ENCODE measurements at regions not wholly inside any gene's neighbourhood (a gene's known extent, or its start where the extent isn't known, plus 50 kb on each side); places are given as distances from the start of the nearest gene placed in this dataset.

DNA sequence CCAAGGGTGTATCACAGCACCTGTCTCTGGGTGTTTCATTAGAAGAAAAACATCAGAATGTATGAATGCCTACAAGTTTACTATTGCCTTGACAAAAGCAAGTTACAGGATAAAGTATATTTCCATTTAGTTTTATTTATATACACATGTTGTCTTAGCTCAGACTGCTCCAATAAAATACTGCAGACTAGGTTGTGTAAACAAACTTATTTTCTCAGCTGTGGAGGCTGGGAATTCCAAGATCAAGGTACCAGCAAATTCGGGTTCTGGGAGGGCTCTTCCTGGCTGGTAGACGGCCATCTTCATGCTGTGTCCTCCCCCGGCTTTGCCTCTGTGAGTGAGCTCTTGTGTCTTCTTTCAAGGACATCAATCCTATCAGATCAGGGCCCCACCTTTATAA, 77.1 kb upstream of the UNC5B start:
- Mint-ChIP-seq H3K27me3 (ENCODE audit: insufficient read depth, low read depth) (peaks cover 14% of the 10 kb centered on the region), H3K36me3 (no peaks in the 10 kb centered on the region), H3K27ac (no peak overlapping the region), H3K9me3 (no peaks in the 10 kb centered on the region), H3K4me1 (peaks cover 41% of the 10 kb centered on the region), H3K4me3 (no peak overlapping the region)
- no peaks in the 10 kb centered on the region for H3K79me2 ChIP-seq (ENCODE audit: low read depth)
- no peaks in the 10 kb centered on the region for H4K20me1 ChIP-seq (ENCODE audit: low read depth)
- H2AFZ ChIP-seq (replicated peaks): no peak overlapping the region
- H3K27me3 ChIP-seq: no peaks in the 10 kb centered on the region
- no peaks in the 10 kb centered on the region for H3F3A ChIP-seq (ENCODE audit: low read depth)
- no peak overlapping the region for H3K4me2 ChIP-seq
- no peak for DNase-seq (ENCODE audit: low spot score)
- no peaks in the 10 kb centered on the region for H3K9me3 ChIP-seq (ENCODE audit: low read depth)
- H3K4me3 ChIP-seq: no peak overlapping the region
- H3K9ac ChIP-seq: no peak overlapping the region
- H3K27ac ChIP-seq: no peak overlapping the region
- H3K4me1 ChIP-seq: peaks cover 20% of the 10 kb centered on the region
- H3K36me3 ChIP-seq: no peaks in the 10 kb centered on the region
- TF ChIP-seq EZH2phosphoT487 (IDR thresholded peaks at IDR 0.05): no peak
- TF ChIP-seq, protein P1, sequence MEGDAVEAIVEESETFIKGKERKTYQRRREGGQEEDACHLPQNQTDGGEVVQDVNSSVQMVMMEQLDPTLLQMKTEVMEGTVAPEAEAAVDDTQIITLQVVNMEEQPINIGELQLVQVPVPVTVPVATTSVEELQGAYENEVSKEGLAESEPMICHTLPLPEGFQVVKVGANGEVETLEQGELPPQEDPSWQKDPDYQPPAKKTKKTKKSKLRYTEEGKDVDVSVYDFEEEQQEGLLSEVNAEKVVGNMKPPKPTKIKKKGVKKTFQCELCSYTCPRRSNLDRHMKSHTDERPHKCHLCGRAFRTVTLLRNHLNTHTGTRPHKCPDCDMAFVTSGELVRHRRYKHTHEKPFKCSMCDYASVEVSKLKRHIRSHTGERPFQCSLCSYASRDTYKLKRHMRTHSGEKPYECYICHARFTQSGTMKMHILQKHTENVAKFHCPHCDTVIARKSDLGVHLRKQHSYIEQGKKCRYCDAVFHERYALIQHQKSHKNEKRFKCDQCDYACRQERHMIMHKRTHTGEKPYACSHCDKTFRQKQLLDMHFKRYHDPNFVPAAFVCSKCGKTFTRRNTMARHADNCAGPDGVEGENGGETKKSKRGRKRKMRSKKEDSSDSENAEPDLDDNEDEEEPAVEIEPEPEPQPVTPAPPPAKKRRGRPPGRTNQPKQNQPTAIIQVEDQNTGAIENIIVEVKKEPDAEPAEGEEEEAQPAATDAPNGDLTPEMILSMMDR (IDR thresholded peaks at IDR 0.05): no peak
- no peak for TF ChIP-seq EZH2 (IDR thresholded peaks at IDR 0.05)

DNA sequence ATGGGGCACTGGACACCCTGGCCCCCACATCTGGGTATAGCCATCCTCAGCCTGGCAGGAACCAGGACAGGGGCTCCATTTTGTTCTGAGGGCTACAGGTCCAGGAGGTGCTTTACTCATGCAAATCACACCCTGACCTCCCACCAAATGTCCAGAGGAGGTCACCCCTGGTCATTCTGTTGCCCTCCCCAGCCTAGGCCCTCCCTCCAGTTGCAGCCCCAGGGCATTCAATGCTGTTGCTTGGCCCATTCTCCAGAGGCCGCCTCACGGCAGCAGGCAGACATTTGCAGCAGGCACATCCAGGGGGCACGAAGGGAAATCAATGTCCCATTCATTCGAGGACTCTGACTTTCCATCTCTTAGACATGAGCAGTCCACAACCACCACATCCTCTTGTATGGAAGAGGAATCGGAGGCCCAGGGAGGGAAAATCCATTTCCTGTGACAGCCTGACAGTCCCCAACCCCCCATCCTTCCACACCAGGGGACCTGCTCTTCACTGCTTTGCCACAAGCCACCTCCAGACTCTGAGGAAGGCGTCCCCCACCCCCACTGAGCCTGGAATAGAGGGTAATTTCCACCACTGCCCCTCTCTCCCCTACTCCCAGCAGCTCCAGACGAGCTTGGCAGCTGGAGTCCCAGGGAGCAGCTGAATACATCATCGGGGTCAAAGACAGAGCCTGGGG, 76.2 kb upstream of the UNC5B start:
- Histone ChIP-seq H3K4me2 (peak overlapping the region; percentile 31), H3K4me1 (peaks cover 20% of the 10 kb centered on the region), H3K9me3 (ENCODE audit: low read depth) (no peaks in the 10 kb centered on the region), H3K36me3 (no peaks in the 10 kb centered on the region), H3K79me2 (ENCODE audit: low read depth) (no peaks in the 10 kb centered on the region), H4K20me1 (ENCODE audit: low read depth) (no peaks in the 10 kb centered on the region), H3K9ac (no peak overlapping the region), H2AFZ (replicated peaks) (no peak overlapping the region), H3K4me3 (no peak overlapping the region), H3K27ac (no peak overlapping the region), H3F3A (ENCODE audit: low read depth) (no peaks in the 10 kb centered on the region), H3K27me3 (no peaks in the 10 kb centered on the region)
- Mint-ChIP-seq H3K4me3 (no peak overlapping the region), H3K9me3 (no peaks in the 10 kb centered on the region), H3K27ac (peak overlapping the region; percentile 30), H3K4me1 (peaks cover 34% of the 10 kb centered on the region), H3K36me3 (no peaks in the 10 kb centered on the region), H3K27me3 (ENCODE audit: insufficient read depth, low read depth) (peaks cover 12% of the 10 kb centered on the region)
- TF ChIP-seq, protein P1 (IDR thresholded peaks at IDR 0.05): no peak
- TF ChIP-seq EZH2phosphoT487 (IDR thresholded peaks at IDR 0.05): no peak
- TF ChIP-seq EZH2 (IDR thresholded peaks at IDR 0.05): no peak
- DNase-seq (ENCODE audit: low spot score): no peak

DNA sequence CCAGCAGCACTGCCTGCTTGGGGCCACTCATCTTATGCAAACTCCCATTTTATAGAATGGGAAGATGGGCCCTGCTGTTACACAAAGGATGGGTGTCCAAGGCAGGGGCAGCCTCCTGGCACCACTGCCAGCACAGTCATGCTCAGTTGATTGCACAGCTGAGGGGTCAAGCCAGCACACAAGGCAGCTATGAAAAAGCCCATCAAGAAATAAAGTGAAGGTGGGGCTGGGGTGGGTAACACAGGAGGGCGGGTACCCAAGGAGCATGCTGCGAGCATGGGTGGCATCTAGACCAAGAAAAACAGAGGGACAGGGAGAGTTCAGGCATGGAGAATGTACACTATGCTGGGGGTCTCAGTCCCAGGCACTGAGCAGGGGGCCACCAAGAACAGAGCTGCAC, 74.7 kb upstream of the UNC5B start:
- Histone ChIP-seq H3K9me3 (ENCODE audit: low read depth) (no peaks in the 10 kb centered on the region), H2AFZ (replicated peaks) (no peak overlapping the region), H3K4me1 (peaks cover 20% of the 10 kb centered on the region), H3K27me3 (no peaks in the 10 kb centered on the region), H4K20me1 (ENCODE audit: low read depth) (no peaks in the 10 kb centered on the region), H3K36me3 (no peaks in the 10 kb centered on the region), H3K27ac (no peak overlapping the region), H3K79me2 (ENCODE audit: low read depth) (no peaks in the 10 kb centered on the region), H3K9ac (no peak overlapping the region), H3F3A (ENCODE audit: low read depth) (no peaks in the 10 kb centered on the region), H3K4me3 (no peak overlapping the region), H3K4me2 (no peak overlapping the region)
- no peaks in the 10 kb centered on the region for H3K36me3 Mint-ChIP-seq
- H3K27me3 Mint-ChIP-seq (ENCODE audit: insufficient read depth, low read depth): peaks cover 12% of the 10 kb centered on the region
- H3K9me3 Mint-ChIP-seq: no peaks in the 10 kb centered on the region
- H3K4me1 Mint-ChIP-seq: peaks cover 28% of the 10 kb centered on the region
- no peak overlapping the region for H3K27ac Mint-ChIP-seq
- DNase-seq (ENCODE audit: low spot score): no peak
- no peak for TF ChIP-seq EZH2 (IDR thresholded peaks at IDR 0.05)
- TF ChIP-seq EZH2phosphoT487 (IDR thresholded peaks at IDR 0.05): no peak
- TF ChIP-seq, protein P1 (IDR thresholded peaks at IDR 0.05): no peak
- no peak overlapping the region for H3K4me3 Mint-ChIP-seq

All from neural progenitor cell (in vitro differentiated cells).